H9 (cell line): ENCODE measurements at regions not wholly inside any gene's neighbourhood (a gene's known extent, or its start where the extent isn't known, plus 50 kb on each side); places are given as distances from the start of the nearest gene placed in this dataset.

ENCODE experiments used
- DNase-seq: peaks from one replicate; pipeline ENCODE4 v3.0.0-alpha.2; 2017
- H2AFZ ChIP-seq: one replicate; pipeline ENCODE4 v1.6.1; 2013; ENCODE audit warnings: mild to moderate bottlenecking, low read length, control low read depth, moderate library complexity
- H2AK5ac ChIP-seq: 2 replicates; pipeline ENCODE4 v1.6.1; 2013; ENCODE audit warnings: low read length, control low read depth, mixed read lengths; ENCODE audit not compliant: insufficient read length
- H2BK120ac ChIP-seq: one replicate; pipeline ENCODE4 v1.6.1; 2013; ENCODE audit warnings: low read depth, mild to moderate bottlenecking, low read length, control low read depth, inconsistent platforms; ENCODE audit not compliant: poor library complexity, severe bottlenecking
- H2BK12ac ChIP-seq: 2 replicates; pipeline ENCODE4 v1.6.1; 2013; ENCODE audit warnings: low read length, control low read depth, mixed read lengths, low read depth; ENCODE audit not compliant: insufficient read length
- H2BK15ac ChIP-seq: 2 replicates; pipeline ENCODE4 v1.6.1; 2013; ENCODE audit warnings: low read depth, low read length, control low read depth
- H2BK20ac ChIP-seq: one replicate; pipeline ENCODE4 v1.6.1; 2013; ENCODE audit warnings: low read depth, mild to moderate bottlenecking, low read length, control low read depth, inconsistent platforms; ENCODE audit not compliant: poor library complexity, severe bottlenecking
- H2BK5ac ChIP-seq: 2 replicates; pipeline ENCODE4 v1.6.1; 2013; ENCODE audit warnings: low read length, control low read depth, mixed read lengths; ENCODE audit not compliant: insufficient read length
- H3K14ac ChIP-seq: 2 replicates; pipeline ENCODE4 v1.6.1; 2013; ENCODE audit warnings: low read length, control low read depth; ENCODE audit not compliant: insufficient read depth
- H3K18ac ChIP-seq: 2 replicates; pipeline ENCODE4 v1.6.1; 2013; ENCODE audit warnings: low read depth, mild to moderate bottlenecking, mixed read lengths, low read length, control low read depth; ENCODE audit not compliant: insufficient read length
- H3K23ac ChIP-seq: 2 replicates; pipeline ENCODE4 v1.6.1; 2013; ENCODE audit warnings: low read length, control low read depth, mixed read lengths, low read depth; ENCODE audit not compliant: insufficient read length
- H3K23me2 ChIP-seq: 2 replicates; pipeline ENCODE4 v1.6.1; 2013; ENCODE audit warnings: low read depth, mild to moderate bottlenecking, mixed read lengths, low read length, control low read depth; ENCODE audit not compliant: insufficient read length, poor library complexity, severe bottlenecking
- H3K27ac ChIP-seq: 2 replicates; pipeline ENCODE4 v1.5.1; 2013; ENCODE audit warnings: low read length, control low read depth, mixed read lengths, low read depth; ENCODE audit not compliant: insufficient read length
- H3K27me3 ChIP-seq: 2 replicates; pipeline ENCODE4 v1.6.1; 2013; ENCODE audit warnings: low read length, control low read depth, inconsistent platforms; ENCODE audit not compliant: insufficient read depth
- H3K4ac ChIP-seq: 2 replicates; pipeline ENCODE4 v1.6.1; 2013; ENCODE audit warnings: low read depth, mild to moderate bottlenecking, control low read depth, inconsistent platforms, low read length, moderate library complexity
- H3K4me1 ChIP-seq: 2 replicates; pipeline ENCODE4 v1.6.1; 2013; ENCODE audit warnings: low read length, control low read depth, inconsistent platforms; ENCODE audit not compliant: insufficient read depth
- H3K4me2 ChIP-seq: 2 replicates; pipeline ENCODE4 v1.6.1; 2013; ENCODE audit warnings: low read length, control low read depth, mixed read lengths; ENCODE audit not compliant: insufficient read length, insufficient read depth
- H3K56ac ChIP-seq: 2 replicates; pipeline ENCODE4 v1.6.1; 2013; ENCODE audit warnings: low read depth, mild to moderate bottlenecking, mixed read lengths, low read length, control low read depth; ENCODE audit not compliant: insufficient read length
- H3K79me1 ChIP-seq: 2 replicates; pipeline ENCODE4 v1.6.1; 2013; ENCODE audit warnings: low read depth, mild to moderate bottlenecking, moderate library complexity, low read length, control low read depth, inconsistent platforms; ENCODE audit not compliant: insufficient read depth, poor library complexity, severe bottlenecking
- H3K79me2 ChIP-seq: 2 replicates; pipeline ENCODE4 v1.6.1; 2013; ENCODE audit warnings: low read length, control low read depth, inconsistent platforms; ENCODE audit not compliant: insufficient read depth
- H3K9ac ChIP-seq: 2 replicates; pipeline ENCODE4 v1.6.1; 2013; ENCODE audit warnings: low read length, control low read depth, mixed read lengths; ENCODE audit not compliant: insufficient read length; ENCODE audit errors: extremely low read depth
- H3K9me3 ChIP-seq: one replicate; pipeline ENCODE4 v1.6.1; 2013; ENCODE audit warnings: low read depth, low read length, inconsistent platforms; ENCODE audit not compliant: control insufficient read depth
- H3T11ph ChIP-seq: one replicate; pipeline ENCODE4 v1.6.1; 2013; ENCODE audit warnings: mild to moderate bottlenecking, low read length, control low read depth, inconsistent platforms
- H4K20me1 ChIP-seq: one replicate; pipeline ENCODE4 v1.6.1; 2013; ENCODE audit not compliant: control insufficient read depth, insufficient read length, insufficient read depth
- H4K5ac ChIP-seq: 2 replicates; pipeline ENCODE4 v1.6.1; 2013; ENCODE audit warnings: low read depth, mild to moderate bottlenecking, mixed read lengths, low read length, control low read depth; ENCODE audit not compliant: insufficient read length
- H4K8ac ChIP-seq: replicated peaks from 2 replicates; pipeline ENCODE4 v1.6.1; 2013; ENCODE audit warnings: low read length, control low read depth, mixed read lengths, low read depth; ENCODE audit not compliant: insufficient read length
- H4K91ac ChIP-seq: 2 replicates; pipeline ENCODE4 v1.6.1; 2013; ENCODE audit warnings: low read depth, mild to moderate bottlenecking, moderate library complexity, mixed read lengths, low read length, control low read depth; ENCODE audit not compliant: insufficient read length
- H3K27ac Mint-ChIP-seq, 3 experiments: 2 replicates in 2 of 3; 3 replicates in 1 of 3; pipeline ENCODE4 v1.8.0; 2020 to 2021; ENCODE audit warnings: mixed read lengths in 3 of 3, mild to moderate bottlenecking in 1 of 3, moderate library complexity in 1 of 3
- H3K27me3 Mint-ChIP-seq: 2 replicates; pipeline ENCODE4 v1.8.0; 2021; ENCODE audit warnings: low read depth, mild to moderate bottlenecking, moderate library complexity, mixed read lengths
- H3K36me3 Mint-ChIP-seq, 3 experiments: 2 replicates in 2 of 3; 3 replicates in 1 of 3; pipeline ENCODE4 v1.8.0; 2020 to 2021; ENCODE audit warnings: low read depth in 3 of 3, mixed read lengths in 3 of 3; ENCODE audit not compliant: insufficient read depth in 1 of 3
- H3K4me1 Mint-ChIP-seq, 2 experiments: 2 replicates each; pipeline ENCODE4 v1.8.0; 2020; ENCODE audit warnings: mixed read lengths in 2 of 2
- H3K4me3 Mint-ChIP-seq, 2 experiments: 2 replicates in 1 of 2; 3 replicates in 1 of 2; pipeline ENCODE4 v1.8.0; 2020 to 2021; ENCODE audit warnings: mild to moderate bottlenecking in 2 of 2, mixed read lengths in 2 of 2, moderate library complexity in 1 of 2
- H3K9me3 Mint-ChIP-seq, 2 experiments: 2 replicates in 1 of 2; 3 replicates in 1 of 2; pipeline ENCODE4 v1.8.0; 2020; ENCODE audit warnings: mild to moderate bottlenecking in 2 of 2, mixed read lengths in 2 of 2, moderate library complexity in 1 of 2
- WGBS: extraction: QIAGEN DNeasy Blood & Tissue Kit; methylation state at CpG from one replicate; pipeline ENCODE4 v1.1.7; 2013; ENCODE audit warnings: missing lambda C conversion rate, low lambda C conversion rate, mixed read lengths; ENCODE audit not compliant: insufficient read length; ENCODE audit errors: extremely low coverage; 5-methylcytosine and 5-hydroxymethylcytosine counted together
- TF ChIP-seq, protein P1 (sequence below): fragments of 200-600 bp; sonication (generic); conservative IDR thresholded peaks from 3 replicates; pipeline ENCODE4 v1.8.0; 2021; ENCODE audit warnings: antibody characterized with exemption, mild to moderate bottlenecking

DNA sequence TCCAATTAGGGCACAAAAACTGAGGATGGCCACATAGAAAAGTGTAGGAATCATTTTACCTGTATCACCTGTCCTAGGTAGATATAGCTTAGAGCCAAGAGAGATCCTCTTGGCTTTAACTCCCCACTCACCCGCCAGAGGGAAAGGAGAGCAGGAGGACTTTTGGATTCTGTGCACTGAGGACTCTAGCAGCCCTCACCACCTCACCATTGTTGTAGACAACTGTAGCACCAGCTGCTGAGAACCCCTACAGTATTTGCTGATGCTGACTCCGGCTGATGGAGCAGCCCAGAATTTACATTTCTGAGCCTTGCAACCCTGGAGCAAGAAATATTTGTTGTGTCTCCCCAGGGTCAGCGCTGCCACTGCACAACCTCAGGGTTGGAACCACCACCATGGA lies 2044.4 kb downstream of the OLFM4 start:
- no peaks in the 10 kb centered on the region for H4K20me1 ChIP-seq
- H3T11ph ChIP-seq: no peak overlapping the region
- no peak overlapping the region for H2BK120ac ChIP-seq
- no peaks in the 10 kb centered on the region for H3K23me2 ChIP-seq
- Mint-ChIP-seq H3K4me1 (peaks cover 2 to 3% of the 10 kb centered on the region in 2 experiments; a peak in 2 of 4 replicates), H3K27ac (peak overlapping the region in 2 of 3 experiments; percentile 34 to 81; a peak in 3 of 7 replicates), H3K4me3 (no peak overlapping the region), H3K9me3 (no peaks in the 10 kb centered on the region), H3K36me3 (peaks cover 7 to 12% (median 12%) of the 10 kb centered on the region in 3 experiments; a peak in 5 of 7 replicates), H3K27me3 (no peaks in the 10 kb centered on the region)
- WGBS: no CpG with 5 or more reads among the region's 3 CpGs
- no peaks in the 10 kb centered on the region for H3K79me2 ChIP-seq
- no peak overlapping the region for H2AFZ ChIP-seq
- no peak overlapping the region for H2BK12ac ChIP-seq
- H3K27me3 ChIP-seq: no peaks in the 10 kb centered on the region
- H3K9ac ChIP-seq: no peak overlapping the region
- no peak overlapping the region for H3K56ac ChIP-seq
- no peak overlapping the region for H3K23ac ChIP-seq
- H2AK5ac ChIP-seq: no peak overlapping the region
- H3K4ac ChIP-seq: no peak overlapping the region
- no peak overlapping the region for H2BK20ac ChIP-seq
- no peak overlapping the region for H2BK5ac ChIP-seq
- no peak overlapping the region for H4K5ac ChIP-seq
- no peaks in the 10 kb centered on the region for H3K79me1 ChIP-seq
- no peak overlapping the region for H4K8ac ChIP-seq
- H3K9me3 ChIP-seq: no peaks in the 10 kb centered on the region
- DNase-seq: no peak
- no peak overlapping the region for H3K18ac ChIP-seq
- no peak overlapping the region for H4K91ac ChIP-seq
- H3K14ac ChIP-seq: no peak overlapping the region
- TF ChIP-seq, protein P1, sequence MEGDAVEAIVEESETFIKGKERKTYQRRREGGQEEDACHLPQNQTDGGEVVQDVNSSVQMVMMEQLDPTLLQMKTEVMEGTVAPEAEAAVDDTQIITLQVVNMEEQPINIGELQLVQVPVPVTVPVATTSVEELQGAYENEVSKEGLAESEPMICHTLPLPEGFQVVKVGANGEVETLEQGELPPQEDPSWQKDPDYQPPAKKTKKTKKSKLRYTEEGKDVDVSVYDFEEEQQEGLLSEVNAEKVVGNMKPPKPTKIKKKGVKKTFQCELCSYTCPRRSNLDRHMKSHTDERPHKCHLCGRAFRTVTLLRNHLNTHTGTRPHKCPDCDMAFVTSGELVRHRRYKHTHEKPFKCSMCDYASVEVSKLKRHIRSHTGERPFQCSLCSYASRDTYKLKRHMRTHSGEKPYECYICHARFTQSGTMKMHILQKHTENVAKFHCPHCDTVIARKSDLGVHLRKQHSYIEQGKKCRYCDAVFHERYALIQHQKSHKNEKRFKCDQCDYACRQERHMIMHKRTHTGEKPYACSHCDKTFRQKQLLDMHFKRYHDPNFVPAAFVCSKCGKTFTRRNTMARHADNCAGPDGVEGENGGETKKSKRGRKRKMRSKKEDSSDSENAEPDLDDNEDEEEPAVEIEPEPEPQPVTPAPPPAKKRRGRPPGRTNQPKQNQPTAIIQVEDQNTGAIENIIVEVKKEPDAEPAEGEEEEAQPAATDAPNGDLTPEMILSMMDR: no peak
- no peak overlapping the region for H3K27ac ChIP-seq
- no peak overlapping the region for H3K4me2 ChIP-seq
- no peak overlapping the region for H2BK15ac ChIP-seq
- no peaks in the 10 kb centered on the region for H3K4me1 ChIP-seq
